Type B pancreatic cell (in vitro differentiated cells): ENCODE measurements at regions not wholly inside any gene's neighbourhood (a gene's known extent, or its start where the extent isn't known, plus 50 kb on each side); places are given as distances from the start of the nearest gene placed in this dataset.

ENCODE experiments used
- DNase-seq: peaks from one replicate; pipeline ENCODE4 v3.0.0; 2021; ENCODE audit warnings: mixed read lengths; ENCODE audit not compliant: unreplicated experiment; ENCODE audit errors: extremely low spot score
- H3K27ac Mint-ChIP-seq: 2 replicates; pipeline ENCODE4 v1.8.0; 2021; ENCODE audit warnings: mild to moderate bottlenecking, mixed read lengths
- H3K27me3 Mint-ChIP-seq: 2 replicates; pipeline ENCODE4 v1.8.0; 2021; ENCODE audit warnings: mixed read lengths
- H3K36me3 Mint-ChIP-seq: 2 replicates; pipeline ENCODE4 v1.8.0; 2021; ENCODE audit warnings: mixed read lengths
- H3K4me1 Mint-ChIP-seq: one replicate; pipeline ENCODE4 v1.8.0; 2021; ENCODE audit warnings: mixed read lengths; ENCODE audit not compliant: unreplicated experiment
- H3K4me3 Mint-ChIP-seq: 2 replicates; pipeline ENCODE4 v1.8.0; 2021; ENCODE audit warnings: mild to moderate bottlenecking, mixed read lengths
- H3K9me3 Mint-ChIP-seq: 2 replicates; pipeline ENCODE4 v1.8.0; 2021; ENCODE audit warnings: mixed read lengths
- CTCF ChIP-seq: fragments of 200-600 bp; sonication (generic); conservative IDR thresholded peaks from 2 replicates; pipeline ENCODE4 v1.5.0; 2021; ENCODE audit warnings: antibody characterized with exemption, mild to moderate bottlenecking

- peaks cover 5% of the 10 kb centered on the region for H3K36me3 Mint-ChIP-seq
- peaks cover 68% of the 10 kb centered on the region for H3K4me1 Mint-ChIP-seq
- DNase-seq: no peak
- no peak for TF ChIP-seq CTCF
- no peak overlapping the region for H3K4me3 Mint-ChIP-seq
- no peaks in the 10 kb centered on the region for H3K27me3 Mint-ChIP-seq
- no peaks in the 10 kb centered on the region for H3K9me3 Mint-ChIP-seq
- H3K27ac Mint-ChIP-seq: no peak overlapping the region
Observed at GRCh38 chr18:46413684-46414083, 243.3 kb downstream of the LOXHD1 start.

- Mint-ChIP-seq H3K4me3 (no peak overlapping the region), H3K36me3 (peaks cover 5% of the 10 kb centered on the region), H3K27me3 (no peaks in the 10 kb centered on the region), H3K4me1 (peaks cover 72% of the 10 kb centered on the region), H3K9me3 (no peaks in the 10 kb centered on the region), H3K27ac (no peak overlapping the region)
- DNase-seq: no peak
- no peak for TF ChIP-seq CTCF
Observed at GRCh38 chr18:46414863-46415262, 242.2 kb downstream of the LOXHD1 start.

- DNase-seq: no peak
- Mint-ChIP-seq H3K4me1 (peaks cover 67% of the 10 kb centered on the region), H3K27ac (no peak overlapping the region), H3K27me3 (no peaks in the 10 kb centered on the region), H3K9me3 (no peaks in the 10 kb centered on the region), H3K36me3 (peaks cover 5% of the 10 kb centered on the region), H3K4me3 (no peak overlapping the region)
- TF ChIP-seq CTCF: no peak
Observed at GRCh38 chr18:46415532-46416252, 241.3 kb downstream of the LOXHD1 start.

- H3K27ac Mint-ChIP-seq: no peak overlapping the region
- DNase-seq: no peak
- H3K4me3 Mint-ChIP-seq: peak overlapping the region; percentile 18
- peaks cover 60% of the 10 kb centered on the region for H3K4me1 Mint-ChIP-seq
- no peaks in the 10 kb centered on the region for H3K27me3 Mint-ChIP-seq
- H3K36me3 Mint-ChIP-seq: peaks cover 12% of the 10 kb centered on the region
- TF ChIP-seq CTCF: no peak
- H3K9me3 Mint-ChIP-seq: no peaks in the 10 kb centered on the region
Observed at GRCh38 chr18:46416706-46417638, 240.0 kb downstream of the LOXHD1 start.

GRCh38 chr18:46418663-46419260 lies 238.3 kb downstream of the LOXHD1 start:
- no peaks in the 10 kb centered on the region for H3K9me3 Mint-ChIP-seq
- no peak for TF ChIP-seq CTCF
- H3K36me3 Mint-ChIP-seq: peaks cover 12% of the 10 kb centered on the region
- H3K27ac Mint-ChIP-seq: no peak overlapping the region
- H3K27me3 Mint-ChIP-seq: no peaks in the 10 kb centered on the region
- no peak for DNase-seq
- H3K4me1 Mint-ChIP-seq: peaks cover 52% of the 10 kb centered on the region
- H3K4me3 Mint-ChIP-seq: peak overlapping the region; percentile 7
